GM12878 (cell line): ENCODE measurements at regions not wholly inside any gene's neighbourhood (a gene's known extent, or its start where the extent isn't known, plus 50 kb on each side); places are given as distances from the start of the nearest gene placed in this dataset.

Source experiments
- ATAC-seq: fragments of 200-7000 bp; cut with Tn5 transposase; 3 replicates; pipeline ENCODE4 v1.9.1; 2020; ENCODE audit warnings: mild to moderate bottlenecking, moderate library complexity
- BruUV-seq: library from RNA; stranded (reverse); fragments of 400-500 nt; replicated peaks from 2 replicates; lab custom pipeline; 2021; lab: Mats Ljungman, UMichigan
- CTCF ChIA-PET: fragments of 300-600 bp; sonication (Branson Sonifier 250); formaldehyde crosslinking; extraction: SDS; loops from one replicate; lab custom pipeline; 2021; ENCODE audit warnings: inconsistent platforms; lab: Yijun Ruan, JAX
- POLR2A ChIA-PET: fragments of 350-600 bp; formaldehyde crosslinking; extraction: SDS; loops from one replicate; lab custom pipeline; 2021; ENCODE audit warnings: inconsistent platforms; lab: Charles Lee
- RAD21 ChIA-PET: fragments of 300-600 bp; sonication (Branson Sonifier 250); formaldehyde crosslinking; loops from one replicate; lab custom pipeline; 2023; ENCODE audit warnings: antibody characterized with exemption; ENCODE audit not compliant: unreplicated experiment; lab: Charles Lee
- SMC1A ChIA-PET: fragments of 300-600 bp; sonication (Branson Sonifier 250); formaldehyde crosslinking; loops from one replicate; lab custom pipeline; 2023; ENCODE audit not compliant: unreplicated experiment, uncharacterized antibody; lab: Charles Lee
- DNase-seq: peaks from one replicate; pipeline ENCODE4 v3.0.0-alpha.2; 2011; ENCODE audit warnings: low read depth, low spot score
- FAIRE-seq: peaks from 3 replicates; lab custom pipeline; 2011; peaks lifted over from hg19 to GRCh38; lab: Jason Lieb, UNC
- H2AFZ ChIP-seq: 2 replicates; pipeline ENCODE4 v1.6.0; 2011; ENCODE audit warnings: low read depth, low read length, control low read depth; ENCODE audit not compliant: control insufficient read depth
- H3K27ac ChIP-seq: 2 replicates; pipeline ENCODE4 v1.5.1; 2011; ENCODE audit warnings: control low read depth; ENCODE audit not compliant: control insufficient read depth, insufficient read depth
- H3K27me3 ChIP-seq, 2 experiments: replicated peaks in 1 of 2; 2 replicates each; pipeline versions ENCODE4 v1.6.0 to v1.6.1; 2011; ENCODE audit warnings: low read length in 1 of 2; ENCODE audit not compliant: control insufficient read depth in 2 of 2, insufficient read depth in 2 of 2
- H3K36me3 ChIP-seq, 2 experiments: 2 replicates each; pipeline ENCODE4 v1.5.1; 2011; ENCODE audit warnings: low read length in 1 of 2; ENCODE audit not compliant: control insufficient read depth in 2 of 2, insufficient read depth in 2 of 2
- H3K4me1 ChIP-seq: 2 replicates; pipeline ENCODE4 v1.6.1; 2011; ENCODE audit warnings: mild to moderate bottlenecking, low read length, moderate library complexity, mixed read lengths; ENCODE audit not compliant: control insufficient read depth, insufficient read depth
- H3K4me2 ChIP-seq: 2 replicates; pipeline ENCODE4 v1.6.0; 2011; ENCODE audit warnings: control low read depth; ENCODE audit not compliant: control insufficient read depth, insufficient read depth
- H3K4me3 ChIP-seq: fragments of 200-600 bp; sonication (generic); 2 replicates; pipeline ENCODE4 v1.5.1; 2016
- H3K79me2 ChIP-seq: 2 replicates; pipeline ENCODE4 v1.6.0; 2011; ENCODE audit warnings: low read length; ENCODE audit not compliant: control insufficient read depth, insufficient read depth
- H3K9ac ChIP-seq: 2 replicates; pipeline ENCODE4 v1.8.0; 2011; ENCODE audit warnings: low read length, control low read depth, mixed read lengths; ENCODE audit not compliant: control insufficient read depth, insufficient read depth
- H3K9me3 ChIP-seq: replicated peaks from 3 replicates; pipeline ENCODE4 v1.5.1; 2011; ENCODE audit warnings: mild to moderate bottlenecking, low read length; ENCODE audit not compliant: control insufficient read depth, insufficient read depth
- H4K20me1 ChIP-seq: 2 replicates; pipeline ENCODE4 v1.6.0; 2011; ENCODE audit not compliant: control insufficient read depth, insufficient read depth
- FOXK2 ChIP-seq: fragments of 450-650 bp; IDR thresholded peaks from 2 replicates; pipeline ENCODE4 v1.6.1; 2017; ENCODE audit warnings: mild to moderate bottlenecking, moderate library complexity
- FOXM1 ChIP-seq: IDR thresholded peaks from 2 replicates; pipeline ENCODE4 v1.6.1; 2012; ENCODE audit warnings: low read depth, mild to moderate bottlenecking, inconsistent platforms, low read length, moderate library complexity
- IKZF1 ChIP-seq: fragments of 450-650 bp; conservative IDR thresholded peaks from 2 replicates; pipeline ENCODE4 v1.6.1; 2017; ENCODE audit warnings: antibody characterized with exemption, mild to moderate bottlenecking
- KAT2A ChIP-seq: conservative IDR thresholded peaks from 2 replicates; pipeline ENCODE4 v1.6.1; 2011; ENCODE audit warnings: low read depth, low read length; ENCODE audit not compliant: control insufficient read depth
- KDM1A ChIP-seq: fragments of 200-600 bp; sonication (generic); IDR thresholded peaks from 2 replicates; pipeline ENCODE4 v1.6.1; 2016; ENCODE audit warnings: borderline replicate concordance
- LARP7 ChIP-seq: fragments of 450-650 bp; IDR thresholded peaks from 2 replicates; pipeline ENCODE4 v1.6.1; 2017; ENCODE audit warnings: mild to moderate bottlenecking
- SIN3A ChIP-seq: IDR thresholded peaks from 2 replicates; pipeline ENCODE4 v1.6.1; 2012; ENCODE audit warnings: low read depth, low read length, improper control_type of control experiment
- SP1 ChIP-seq: IDR thresholded peaks from one replicate; pipeline ENCODE4 v1.6.1; 2011; ENCODE audit warnings: low read depth, low read length
- WRNIP1 ChIP-seq: IDR thresholded peaks from 2 replicates; pipeline ENCODE4 v1.6.1; 2011; ENCODE audit warnings: low read depth, low read length, improper control_type of control experiment, borderline replicate concordance
- YY1 ChIP-seq: IDR thresholded peaks from 2 replicates; pipeline ENCODE4 v1.6.1; 2011; ENCODE audit warnings: low read depth, mild to moderate bottlenecking, low read length
- ZNF207 ChIP-seq: fragments of 450-650 bp; IDR thresholded peaks from 2 replicates; pipeline ENCODE4 v1.6.1; 2014; ENCODE audit warnings: antibody characterized with exemption, mild to moderate bottlenecking, borderline replicate concordance
- WGBS: methylation state at CpG from one replicate; pipeline ENCODE4 v1.1.6; 2016; ENCODE audit warnings: low lambda C conversion rate; ENCODE audit not compliant: insufficient replicate concordance, insufficient coverage; ENCODE audit errors: missing lambda C conversion rate; 5-methylcytosine and 5-hydroxymethylcytosine counted together
- in situ Hi-C: fragments of 300-500 bp; cut with MboI; formaldehyde crosslinking; loops from 9 replicates; pipeline ENCODE4 v1.14.3; 2018; ENCODE audit warnings: mixed read lengths
- intact Hi-C: fragments of 100-400 bp; cut with micrococcal nuclease; formaldehyde crosslinking; loops from one replicate; pipeline ENCODE4 v1.14.2; 2022; ENCODE audit not compliant: unreplicated experiment
- TF ChIP-seq, protein P1 (sequence below): fragments of 450-650 bp; IDR thresholded peaks from 2 replicates; pipeline ENCODE4 v1.6.1; 2016; ENCODE audit warnings: mild to moderate bottlenecking, moderate library complexity, borderline replicate concordance
- TF ChIP-seq, protein P2 (sequence below): fragments of 450-650 bp; IDR thresholded peaks from 2 replicates; pipeline ENCODE4 v1.6.1; 2017; ENCODE audit warnings: mild to moderate bottlenecking, moderate library complexity
- TF ChIP-seq, protein P3 (sequence below): IDR thresholded peaks from 2 replicates; pipeline ENCODE4 v1.6.1; 2012; ENCODE audit warnings: low read depth, low read length, improper control_type of control experiment

DNA sequence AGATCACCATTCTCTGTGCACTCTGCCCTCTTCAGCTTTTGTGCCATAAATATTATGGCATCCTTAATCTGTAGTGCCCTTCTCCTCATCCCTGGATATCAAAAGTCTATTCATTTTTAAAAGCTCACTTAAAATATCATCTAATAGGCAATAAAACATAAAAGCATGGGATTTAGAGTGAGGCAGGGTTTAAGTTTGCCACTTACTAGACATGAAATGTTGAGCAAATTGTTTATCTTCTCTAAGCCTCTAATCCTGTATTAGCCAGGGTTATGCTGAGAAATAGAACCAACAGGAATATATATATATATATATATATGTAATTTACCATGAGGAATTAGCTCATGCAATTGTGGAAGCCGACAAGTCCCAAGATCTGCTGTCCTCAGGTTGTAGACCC is 472.4 kb upstream of the HS3ST1 start (continued):
- TF ChIP-seq, protein P1, sequence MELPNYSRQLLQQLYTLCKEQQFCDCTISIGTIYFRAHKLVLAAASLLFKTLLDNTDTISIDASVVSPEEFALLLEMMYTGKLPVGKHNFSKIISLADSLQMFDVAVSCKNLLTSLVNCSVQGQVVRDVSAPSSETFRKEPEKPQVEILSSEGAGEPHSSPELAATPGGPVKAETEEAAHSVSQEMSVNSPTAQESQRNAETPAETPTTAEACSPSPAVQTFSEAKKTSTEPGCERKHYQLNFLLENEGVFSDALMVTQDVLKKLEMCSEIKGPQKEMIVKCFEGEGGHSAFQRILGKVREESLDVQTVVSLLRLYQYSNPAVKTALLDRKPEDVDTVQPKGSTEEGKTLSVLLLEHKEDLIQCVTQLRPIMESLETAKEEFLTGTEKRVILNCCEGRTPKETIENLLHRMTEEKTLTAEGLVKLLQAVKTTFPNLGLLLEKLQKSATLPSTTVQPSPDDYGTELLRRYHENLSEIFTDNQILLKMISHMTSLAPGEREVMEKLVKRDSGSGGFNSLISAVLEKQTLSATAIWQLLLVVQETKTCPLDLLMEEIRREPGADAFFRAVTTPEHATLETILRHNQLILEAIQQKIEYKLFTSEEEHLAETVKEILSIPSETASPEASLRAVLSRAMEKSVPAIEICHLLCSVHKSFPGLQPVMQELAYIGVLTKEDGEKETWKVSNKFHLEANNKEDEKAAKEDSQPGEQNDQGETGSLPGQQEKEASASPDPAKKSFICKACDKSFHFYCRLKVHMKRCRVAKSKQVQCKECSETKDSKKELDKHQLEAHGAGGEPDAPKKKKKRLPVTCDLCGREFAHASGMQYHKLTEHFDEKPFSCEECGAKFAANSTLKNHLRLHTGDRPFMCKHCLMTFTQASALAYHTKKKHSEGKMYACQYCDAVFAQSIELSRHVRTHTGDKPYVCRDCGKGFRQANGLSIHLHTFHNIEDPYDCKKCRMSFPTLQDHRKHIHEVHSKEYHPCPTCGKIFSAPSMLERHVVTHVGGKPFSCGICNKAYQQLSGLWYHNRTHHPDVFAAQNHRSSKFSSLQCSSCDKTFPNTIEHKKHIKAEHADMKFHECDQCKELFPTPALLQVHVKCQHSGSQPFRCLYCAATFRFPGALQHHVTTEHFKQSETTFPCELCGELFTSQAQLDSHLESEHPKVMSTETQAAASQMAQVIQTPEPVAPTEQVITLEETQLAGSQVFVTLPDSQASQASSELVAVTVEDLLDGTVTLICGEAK, result no peak
- TF ChIP-seq FOXK2, result no peak

DNA sequence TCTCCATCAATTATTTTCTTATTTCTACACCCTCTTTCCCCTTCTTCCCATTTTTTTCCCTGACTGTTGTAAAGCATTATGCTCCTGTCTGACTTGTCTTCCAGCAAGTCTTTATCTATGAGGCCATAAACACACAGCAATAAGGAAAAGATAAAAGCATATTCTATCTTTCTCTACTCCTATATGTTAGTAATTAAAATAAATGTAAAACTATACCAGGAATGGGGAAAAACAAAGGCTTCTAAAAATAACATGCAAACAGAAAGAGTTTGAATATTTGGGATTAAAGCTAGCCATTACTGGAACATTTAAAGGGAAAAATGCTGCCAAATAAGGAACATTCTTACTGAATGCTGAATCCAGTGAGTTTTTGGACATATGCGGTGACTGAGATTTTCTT is 471.7 kb upstream of the HS3ST1 start:
- Histone ChIP-seq H2AFZ (no peak overlapping the region), H4K20me1 (no peaks in the 10 kb centered on the region), H3K4me3 (no peak overlapping the region), H3K36me3 (no peaks in the 10 kb centered on the region), H3K4me1 (no peaks in the 10 kb centered on the region), H3K27ac (no peak overlapping the region), H3K79me2 (no peaks in the 10 kb centered on the region), H3K4me2 (no peak overlapping the region), H3K27me3 (no peaks in the 10 kb centered on the region), H3K9me3 (no peaks in the 10 kb centered on the region), H3K9ac (no peak overlapping the region)
- FAIRE-seq, result no peak
- intact Hi-C loops (no loop called here), in situ Hi-C loops (loop anchor here (10.0 kb wide), 1 partner anchor 56 kb away; no protein-coding TSS in a partner anchor)
- POLR2A ChIA-PET, result no interaction called here
- WGBS, result 92% methylated on average over 1 of the region's 1 CpG
- SMC1A ChIA-PET, result interaction anchor here (1.2 kb wide), 1 partner anchor 16 kb away, joined by 3 read pairs; no protein-coding TSS in a partner anchor
- ATAC-seq, result no peak
- no TSS peak for BruUV-seq
- DNase-seq, result no peak
- RAD21 ChIA-PET, result no interaction called here
- CTCF ChIA-PET, result no interaction called here
- TF ChIP-seq, protein P2, sequence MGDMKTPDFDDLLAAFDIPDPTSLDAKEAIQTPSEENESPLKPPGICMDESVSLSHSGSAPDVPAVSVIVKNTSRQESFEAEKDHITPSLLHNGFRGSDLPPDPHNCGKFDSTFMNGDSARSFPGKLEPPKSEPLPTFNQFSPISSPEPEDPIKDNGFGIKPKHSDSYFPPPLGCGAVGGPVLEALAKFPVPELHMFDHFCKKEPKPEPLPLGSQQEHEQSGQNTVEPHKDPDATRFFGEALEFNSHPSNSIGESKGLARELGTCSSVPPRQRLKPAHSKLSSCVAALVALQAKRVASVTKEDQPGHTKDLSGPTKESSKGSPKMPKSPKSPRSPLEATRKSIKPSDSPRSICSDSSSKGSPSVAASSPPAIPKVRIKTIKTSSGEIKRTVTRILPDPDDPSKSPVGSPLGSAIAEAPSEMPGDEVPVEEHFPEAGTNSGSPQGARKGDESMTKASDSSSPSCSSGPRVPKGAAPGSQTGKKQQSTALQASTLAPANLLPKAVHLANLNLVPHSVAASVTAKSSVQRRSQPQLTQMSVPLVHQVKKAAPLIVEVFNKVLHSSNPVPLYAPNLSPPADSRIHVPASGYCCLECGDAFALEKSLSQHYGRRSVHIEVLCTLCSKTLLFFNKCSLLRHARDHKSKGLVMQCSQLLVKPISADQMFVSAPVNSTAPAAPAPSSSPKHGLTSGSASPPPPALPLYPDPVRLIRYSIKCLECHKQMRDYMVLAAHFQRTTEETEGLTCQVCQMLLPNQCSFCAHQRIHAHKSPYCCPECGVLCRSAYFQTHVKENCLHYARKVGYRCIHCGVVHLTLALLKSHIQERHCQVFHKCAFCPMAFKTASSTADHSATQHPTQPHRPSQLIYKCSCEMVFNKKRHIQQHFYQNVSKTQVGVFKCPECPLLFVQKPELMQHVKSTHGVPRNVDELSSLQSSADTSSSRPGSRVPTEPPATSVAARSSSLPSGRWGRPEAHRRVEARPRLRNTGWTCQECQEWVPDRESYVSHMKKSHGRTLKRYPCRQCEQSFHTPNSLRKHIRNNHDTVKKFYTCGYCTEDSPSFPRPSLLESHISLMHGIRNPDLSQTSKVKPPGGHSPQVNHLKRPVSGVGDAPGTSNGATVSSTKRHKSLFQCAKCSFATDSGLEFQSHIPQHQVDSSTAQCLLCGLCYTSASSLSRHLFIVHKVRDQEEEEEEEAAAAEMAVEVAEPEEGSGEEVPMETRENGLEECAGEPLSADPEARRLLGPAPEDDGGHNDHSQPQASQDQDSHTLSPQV, result no peak
- TF ChIP-seq KDM1A (no peak), KAT2A (no peak), FOXM1 (no peak), YY1 (no peak), ZNF207 (no peak), SP1 (no peak), WRNIP1 (no peak), IKZF1 (no peak), SIN3A (no peak), LARP7 (no peak)
- TF ChIP-seq, protein P3, sequence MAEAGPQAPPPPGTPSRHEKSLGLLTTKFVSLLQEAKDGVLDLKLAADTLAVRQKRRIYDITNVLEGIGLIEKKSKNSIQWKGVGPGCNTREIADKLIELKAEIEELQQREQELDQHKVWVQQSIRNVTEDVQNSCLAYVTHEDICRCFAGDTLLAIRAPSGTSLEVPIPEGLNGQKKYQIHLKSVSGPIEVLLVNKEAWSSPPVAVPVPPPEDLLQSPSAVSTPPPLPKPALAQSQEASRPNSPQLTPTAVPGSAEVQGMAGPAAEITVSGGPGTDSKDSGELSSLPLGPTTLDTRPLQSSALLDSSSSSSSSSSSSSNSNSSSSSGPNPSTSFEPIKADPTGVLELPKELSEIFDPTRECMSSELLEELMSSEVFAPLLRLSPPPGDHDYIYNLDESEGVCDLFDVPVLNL, result no peak
